ENCODE measurements at regions not wholly inside any gene's neighbourhood (a gene's known extent, or its start where the extent isn't known, plus 50 kb on each side); places are given as distances from the start of the nearest gene placed in this dataset.

GRCh38 chr4:154958121-154958520 is 177.0 kb downstream of the RBM46 start:
- no peak overlapping the region for H3K27ac Mint-ChIP-seq
- H3K4me1 Mint-ChIP-seq (ENCODE audit: low read depth): no peaks in the 10 kb centered on the region

GRCh38 chr4:154958621-154959358 is 177.7 kb downstream of the RBM46 start:
- Mint-ChIP-seq H3K27ac (no peak overlapping the region), H3K4me1 (ENCODE audit: low read depth) (no peaks in the 10 kb centered on the region), H3K4me3 (no peak overlapping the region), H3K9me3 (no peaks in the 10 kb centered on the region), H3K36me3 (ENCODE audit: low read depth) (no peaks in the 10 kb centered on the region), H3K27me3 (ENCODE audit: low read depth) (no peaks in the 10 kb centered on the region)
- DNase-seq (ENCODE audit: low spot score): no peak

More at GRCh38 chr4:154958121-154958520, 177.0 kb downstream of the RBM46 start:
- no peak for DNase-seq (ENCODE audit: low spot score)
- H3K36me3 Mint-ChIP-seq (ENCODE audit: low read depth): no peaks in the 10 kb centered on the region
- H3K27me3 Mint-ChIP-seq (ENCODE audit: low read depth): no peaks in the 10 kb centered on the region
- H3K9me3 Mint-ChIP-seq: no peaks in the 10 kb centered on the region
- no peak overlapping the region for H3K4me3 Mint-ChIP-seq

- Mint-ChIP-seq H3K27me3 (ENCODE audit: low read depth) (no peaks in the 10 kb centered on the region), H3K9me3 (no peaks in the 10 kb centered on the region), H3K27ac (no peak overlapping the region), H3K36me3 (ENCODE audit: low read depth) (no peaks in the 10 kb centered on the region), H3K4me3 (no peak overlapping the region), H3K4me1 (ENCODE audit: low read depth) (no peaks in the 10 kb centered on the region)
- DNase-seq (ENCODE audit: low spot score): no peak
Observed at GRCh38 chr4:154959756-154960155, 178.7 kb downstream of the RBM46 start.

- Mint-ChIP-seq H3K4me1 (ENCODE audit: low read depth) (no peaks in the 10 kb centered on the region), H3K27me3 (ENCODE audit: low read depth) (no peaks in the 10 kb centered on the region), H3K27ac (no peak overlapping the region), H3K36me3 (ENCODE audit: low read depth) (no peaks in the 10 kb centered on the region), H3K4me3 (no peak overlapping the region), H3K9me3 (no peaks in the 10 kb centered on the region)
- DNase-seq (ENCODE audit: low spot score): no peak
Observed at GRCh38 chr4:154960476-154960875, 179.4 kb downstream of the RBM46 start.

GRCh38 chr4:154961263-154961662 is 180.2 kb downstream of the RBM46 start:
- no peaks in the 10 kb centered on the region for H3K4me1 Mint-ChIP-seq (ENCODE audit: low read depth)
- no peaks in the 10 kb centered on the region for H3K9me3 Mint-ChIP-seq
- no peaks in the 10 kb centered on the region for H3K36me3 Mint-ChIP-seq (ENCODE audit: low read depth)
- no peak overlapping the region for H3K4me3 Mint-ChIP-seq
- no peaks in the 10 kb centered on the region for H3K27me3 Mint-ChIP-seq (ENCODE audit: low read depth)
- H3K27ac Mint-ChIP-seq: no peak overlapping the region
- no peak for DNase-seq (ENCODE audit: low spot score)

- Mint-ChIP-seq H3K36me3 (ENCODE audit: low read depth) (no peaks in the 10 kb centered on the region), H3K4me3 (no peak overlapping the region), H3K9me3 (no peaks in the 10 kb centered on the region), H3K27me3 (ENCODE audit: low read depth) (no peaks in the 10 kb centered on the region), H3K4me1 (ENCODE audit: low read depth) (no peaks in the 10 kb centered on the region), H3K27ac (no peak overlapping the region)
- DNase-seq (ENCODE audit: low spot score): no peak
Observed at GRCh38 chr4:154973244-154974035, 192.4 kb downstream of the RBM46 start.

GRCh38 chr4:154977228-154977627 is 196.2 kb downstream of the RBM46 start:
- Mint-ChIP-seq H3K4me3 (no peak overlapping the region), H3K4me1 (ENCODE audit: low read depth) (no peaks in the 10 kb centered on the region), H3K27ac (no peak overlapping the region), H3K36me3 (ENCODE audit: low read depth) (no peaks in the 10 kb centered on the region), H3K27me3 (ENCODE audit: low read depth) (peaks cover 3% of the 10 kb centered on the region), H3K9me3 (no peaks in the 10 kb centered on the region)
- DNase-seq (ENCODE audit: low spot score): no peak

GRCh38 chr4:154982187-154983047 is 201.3 kb downstream of the RBM46 start:
- H3K9me3 Mint-ChIP-seq: no peaks in the 10 kb centered on the region
- H3K27ac Mint-ChIP-seq: no peak overlapping the region
- H3K27me3 Mint-ChIP-seq (ENCODE audit: low read depth): peaks cover 3% of the 10 kb centered on the region
- no peak for DNase-seq (ENCODE audit: low spot score)
- H3K36me3 Mint-ChIP-seq (ENCODE audit: low read depth): no peaks in the 10 kb centered on the region
- H3K4me3 Mint-ChIP-seq: no peak overlapping the region
- H3K4me1 Mint-ChIP-seq (ENCODE audit: low read depth): no peaks in the 10 kb centered on the region

- no peak for DNase-seq (ENCODE audit: low spot score)
- Mint-ChIP-seq H3K4me3 (no peak overlapping the region), H3K36me3 (ENCODE audit: low read depth) (no peaks in the 10 kb centered on the region), H3K4me1 (ENCODE audit: low read depth) (no peaks in the 10 kb centered on the region), H3K27me3 (ENCODE audit: low read depth) (peaks cover 3% of the 10 kb centered on the region), H3K27ac (no peak overlapping the region), H3K9me3 (no peaks in the 10 kb centered on the region)
Observed at GRCh38 chr4:154983714-154984113, 202.6 kb downstream of the RBM46 start.

GRCh38 chr4:154984148-154984547 is 203.1 kb downstream of the RBM46 start:
- Mint-ChIP-seq H3K4me3 (no peak overlapping the region), H3K27ac (no peak overlapping the region), H3K9me3 (no peaks in the 10 kb centered on the region), H3K4me1 (ENCODE audit: low read depth) (no peaks in the 10 kb centered on the region), H3K27me3 (ENCODE audit: low read depth) (peaks cover 3% of the 10 kb centered on the region), H3K36me3 (ENCODE audit: low read depth) (no peaks in the 10 kb centered on the region)
- no peak for DNase-seq (ENCODE audit: low spot score)

GRCh38 chr4:154984616-154985015 is 203.5 kb downstream of the RBM46 start:
- Mint-ChIP-seq H3K27me3 (ENCODE audit: low read depth) (peaks cover 3% of the 10 kb centered on the region), H3K4me1 (ENCODE audit: low read depth) (no peaks in the 10 kb centered on the region), H3K9me3 (no peaks in the 10 kb centered on the region), H3K4me3 (no peak overlapping the region), H3K27ac (no peak overlapping the region), H3K36me3 (ENCODE audit: low read depth) (no peaks in the 10 kb centered on the region)
- no peak for DNase-seq (ENCODE audit: low spot score)

GRCh38 chr4:154985673-154986072 is 204.6 kb downstream of the RBM46 start:
- no peak for DNase-seq (ENCODE audit: low spot score)
- H3K9me3 Mint-ChIP-seq: no peaks in the 10 kb centered on the region
- H3K4me1 Mint-ChIP-seq (ENCODE audit: low read depth): no peaks in the 10 kb centered on the region
- no peaks in the 10 kb centered on the region for H3K27me3 Mint-ChIP-seq (ENCODE audit: low read depth)
- H3K27ac Mint-ChIP-seq: no peak overlapping the region
- H3K4me3 Mint-ChIP-seq: no peak overlapping the region
- no peaks in the 10 kb centered on the region for H3K36me3 Mint-ChIP-seq (ENCODE audit: low read depth)

- no peaks in the 10 kb centered on the region for H3K4me1 Mint-ChIP-seq (ENCODE audit: low read depth)
- no peak overlapping the region for H3K27ac Mint-ChIP-seq
- no peaks in the 10 kb centered on the region for H3K27me3 Mint-ChIP-seq (ENCODE audit: low read depth)
- no peak for DNase-seq (ENCODE audit: low spot score)
- H3K36me3 Mint-ChIP-seq (ENCODE audit: low read depth): no peaks in the 10 kb centered on the region
- no peak overlapping the region for H3K4me3 Mint-ChIP-seq
- H3K9me3 Mint-ChIP-seq: no peaks in the 10 kb centered on the region
Observed at GRCh38 chr4:154988511-154988910, 207.4 kb downstream of the RBM46 start.

- Mint-ChIP-seq H3K27me3 (ENCODE audit: low read depth) (no peaks in the 10 kb centered on the region), H3K4me1 (ENCODE audit: low read depth) (no peaks in the 10 kb centered on the region), H3K36me3 (ENCODE audit: low read depth) (no peaks in the 10 kb centered on the region), H3K4me3 (no peak overlapping the region), H3K9me3 (no peaks in the 10 kb centered on the region), H3K27ac (no peak overlapping the region)
- no peak for DNase-seq (ENCODE audit: low spot score)
Observed at GRCh38 chr4:154989511-154989910, 208.4 kb downstream of the RBM46 start.

Measured in T-helper 2 cell treated with Interferon-gamma antibody and Interleukin-4, amounts not matched to agents 5 μg/mL and 100 μg/mL, for 36 hours (primary cell).